Activated naive CD4-positive, alpha-beta T cell (primary cell): ENCODE measurements at regions not wholly inside any gene's neighbourhood (a gene's known extent, or its start where the extent isn't known, plus 50 kb on each side); places are given as distances from the start of the nearest gene placed in this dataset.
"Not testable (repeated sequence)": the region's sequence is repeated elsewhere in the genome, so short reads cannot be mapped to it uniquely, and the experiment has no call there.

ENCODE experiments used
- DNase-seq, 4 experiments: peaks; one replicate each; lab custom pipeline; 2025; lab: John Stamatoyannopoulos, UW

DNA sequence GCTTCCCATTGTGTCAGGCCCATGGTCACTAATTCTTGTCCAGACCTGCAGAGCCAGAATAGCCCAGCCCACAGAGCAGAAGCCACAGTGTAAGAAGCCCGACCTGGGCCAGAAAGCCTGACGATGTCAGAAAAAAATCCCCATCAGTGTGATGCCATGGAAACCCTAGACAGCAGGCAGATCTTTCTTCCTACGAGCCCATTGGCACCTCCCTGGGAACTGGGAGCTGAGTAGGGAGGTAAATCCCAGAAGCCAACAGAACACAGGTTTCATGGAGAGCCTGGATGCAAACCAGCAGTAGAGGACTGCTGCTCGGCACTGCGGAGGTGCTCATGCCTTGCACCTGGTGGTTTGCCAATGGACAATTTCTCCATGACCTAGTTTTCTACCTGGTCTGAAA lies 82.2 kb upstream of the SLC22A16 start:
- no peak for DNase-seq

DNA sequence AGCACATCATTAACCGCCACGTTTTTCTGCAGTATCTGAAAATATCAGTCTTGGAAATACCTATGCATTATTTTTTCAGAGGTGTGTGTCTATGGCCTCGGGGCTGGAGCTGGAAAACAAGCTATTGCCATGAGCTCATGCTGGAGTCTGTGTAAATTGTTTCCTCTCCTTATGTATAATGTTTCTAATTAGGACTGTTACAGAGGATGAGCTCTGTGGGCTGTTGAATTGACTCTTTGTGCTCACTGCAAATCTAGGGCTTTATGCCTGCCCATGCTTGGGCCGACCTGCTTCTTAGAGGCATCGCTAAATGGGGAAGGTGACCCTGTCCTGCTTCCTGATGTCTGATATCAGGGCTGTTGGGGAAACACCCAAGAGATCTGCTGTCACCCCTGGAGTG lies 80.8 kb upstream of the SLC22A16 start:
- DNase-seq = no peak

DNA sequence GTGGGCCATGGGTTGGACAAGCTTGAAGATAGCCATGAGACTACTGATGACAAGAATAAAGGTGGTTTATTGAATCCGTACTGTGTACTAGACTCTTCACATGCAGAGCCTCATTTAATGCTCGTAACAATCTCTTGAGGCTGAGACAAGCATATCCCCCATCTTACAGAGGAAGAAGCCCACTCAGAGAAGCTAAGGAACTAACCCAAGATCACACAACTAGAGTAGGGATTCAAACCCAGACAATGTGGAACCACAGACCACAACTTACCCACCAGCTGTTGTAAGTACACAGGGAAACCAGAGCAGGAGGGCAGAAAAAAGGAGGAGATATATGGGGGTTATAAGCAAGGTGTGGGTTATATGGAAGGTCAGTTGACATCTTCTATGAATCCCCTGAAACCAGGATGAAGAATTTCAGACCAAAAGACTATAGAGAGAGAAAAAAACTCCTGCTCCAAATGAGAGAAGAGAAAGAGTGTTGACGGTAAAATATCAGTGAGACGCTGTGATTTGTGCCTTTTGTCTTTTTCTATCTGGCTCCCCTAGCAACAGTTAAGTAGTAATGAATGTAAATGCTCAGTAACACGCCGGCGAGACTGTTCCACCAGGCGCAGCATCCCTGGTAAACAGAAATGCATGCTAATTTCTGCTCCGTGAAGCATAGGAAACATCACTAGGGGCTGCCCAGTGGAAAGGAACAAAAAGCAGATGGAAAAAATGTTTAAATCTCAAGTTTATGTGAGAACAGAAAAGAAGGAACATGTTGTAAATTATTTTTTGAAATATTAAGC lies 80.1 kb upstream of the SLC22A16 start:
- no peak for DNase-seq

DNA sequence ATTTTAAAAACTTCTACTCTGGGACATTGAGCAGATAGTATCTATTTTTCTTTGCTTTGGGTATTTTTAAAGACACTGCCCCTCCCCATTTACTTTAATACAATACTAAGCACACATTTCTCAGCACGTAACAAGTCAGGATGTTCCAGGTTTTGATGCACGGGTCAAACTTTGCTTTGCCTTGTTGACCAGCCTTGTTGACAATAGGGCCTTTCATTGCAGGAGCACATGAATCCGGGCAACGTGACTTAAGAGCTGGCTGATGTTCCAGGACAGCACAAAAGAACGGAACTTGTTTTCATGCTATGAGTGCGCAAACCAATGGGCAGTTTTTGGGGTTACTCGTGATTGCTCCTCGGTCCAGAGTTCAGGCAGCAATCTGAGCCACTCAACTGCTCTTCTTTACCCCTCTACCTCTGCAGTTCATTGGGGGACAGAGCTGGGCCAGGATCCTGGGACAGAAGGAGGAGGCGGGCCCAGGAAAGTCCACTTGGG lies 78.6 kb upstream of the SLC22A16 start:
- DNase-seq = no peak

DNA sequence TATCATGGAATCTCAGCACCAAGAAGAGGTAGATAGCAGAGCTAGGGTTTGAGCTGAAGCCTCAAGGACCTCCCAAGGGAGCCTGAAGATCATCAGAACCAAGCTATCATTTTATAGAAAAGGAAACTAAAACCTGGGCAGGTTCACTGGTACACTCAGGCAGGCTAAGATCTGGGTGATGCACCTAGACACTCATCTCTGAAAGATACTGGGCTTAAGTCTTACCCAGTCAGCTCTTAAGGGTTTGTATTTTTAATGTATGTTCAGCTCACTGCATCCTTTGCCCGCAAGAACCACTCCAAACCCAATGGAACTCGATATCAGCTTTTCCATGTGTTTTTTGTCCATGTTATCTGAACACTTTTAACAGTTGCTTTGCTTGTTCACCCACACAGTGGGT lies 78.0 kb upstream of the SLC22A16 start:
- no peak for DNase-seq

DNA sequence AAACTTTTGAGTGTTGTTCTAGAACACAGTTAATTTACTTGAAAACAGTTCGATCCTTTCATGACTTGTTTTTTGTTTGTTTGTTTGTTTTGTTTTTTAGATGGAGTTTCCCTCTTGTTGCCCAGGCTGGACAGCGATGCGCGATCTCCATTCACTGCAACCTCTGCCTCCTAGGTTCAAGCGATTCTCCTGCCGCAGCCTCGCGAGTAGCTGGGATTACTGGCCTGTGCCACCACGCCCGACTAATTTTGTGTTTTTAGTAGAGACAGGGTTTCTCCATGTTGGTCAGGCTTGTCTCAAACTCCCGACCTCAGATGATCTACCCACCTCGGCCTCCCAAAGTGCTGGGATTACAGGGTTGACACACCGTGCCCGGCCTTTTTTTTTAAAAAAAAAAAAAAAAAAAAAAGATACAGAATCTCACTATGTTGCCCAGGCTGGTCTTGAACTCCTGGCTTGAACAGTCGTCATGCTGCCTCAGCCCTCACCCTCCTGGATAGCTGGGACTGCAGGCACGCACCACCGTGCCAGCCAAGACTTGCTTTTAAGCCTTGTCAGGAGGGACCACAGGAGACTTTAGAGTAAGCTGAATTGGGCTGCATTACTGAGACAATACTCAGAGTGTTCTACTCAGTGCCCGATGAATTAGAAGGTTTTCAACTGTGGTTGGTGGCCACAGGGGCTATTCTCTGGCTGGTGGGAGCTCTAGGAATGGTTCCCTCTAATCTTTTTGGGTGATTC lies 76.7 kb upstream of the SLC22A16 start:
- no peak for DNase-seq

DNA sequence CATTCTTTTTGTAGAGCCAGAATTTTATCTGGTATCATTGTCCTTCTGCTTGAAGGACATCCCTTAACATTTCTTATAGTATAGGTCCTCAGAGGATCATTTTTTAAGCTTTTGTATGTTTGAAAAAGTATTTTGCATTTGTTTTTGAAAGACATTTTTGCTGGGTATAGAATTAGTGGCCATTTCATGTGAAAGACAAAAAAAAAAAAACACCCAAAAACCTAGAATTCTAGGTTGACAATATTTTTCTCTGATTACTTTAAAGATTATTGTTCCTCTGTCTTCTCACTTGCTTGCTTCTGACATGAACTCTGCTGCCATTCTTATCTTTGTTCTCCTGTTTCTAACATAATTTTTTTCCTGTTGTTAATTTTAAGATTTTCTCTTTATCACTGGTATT lies 75.7 kb upstream of the SLC22A16 start:
- no peak for DNase-seq

DNA sequence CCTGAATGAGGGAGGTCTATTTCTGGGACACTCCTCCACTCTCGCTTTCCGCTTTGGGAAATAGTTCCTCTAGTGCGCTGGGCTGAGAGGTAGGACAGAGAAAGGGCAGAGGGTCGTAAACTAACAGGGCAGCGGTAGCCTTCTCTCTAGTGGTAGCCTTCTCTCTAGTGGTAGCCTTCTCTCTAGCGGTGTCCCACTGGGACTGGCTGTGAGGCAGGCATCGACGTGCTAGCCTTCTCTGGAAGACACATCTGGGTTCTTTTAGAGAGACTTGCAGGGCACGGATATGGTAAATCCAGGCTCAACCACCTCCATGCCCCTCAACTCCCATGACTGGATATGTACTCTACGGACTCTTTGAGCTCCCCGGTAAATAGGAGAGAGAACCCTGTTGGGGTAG lies 74.7 kb upstream of the SLC22A16 start:
- no peak for DNase-seq

DNA sequence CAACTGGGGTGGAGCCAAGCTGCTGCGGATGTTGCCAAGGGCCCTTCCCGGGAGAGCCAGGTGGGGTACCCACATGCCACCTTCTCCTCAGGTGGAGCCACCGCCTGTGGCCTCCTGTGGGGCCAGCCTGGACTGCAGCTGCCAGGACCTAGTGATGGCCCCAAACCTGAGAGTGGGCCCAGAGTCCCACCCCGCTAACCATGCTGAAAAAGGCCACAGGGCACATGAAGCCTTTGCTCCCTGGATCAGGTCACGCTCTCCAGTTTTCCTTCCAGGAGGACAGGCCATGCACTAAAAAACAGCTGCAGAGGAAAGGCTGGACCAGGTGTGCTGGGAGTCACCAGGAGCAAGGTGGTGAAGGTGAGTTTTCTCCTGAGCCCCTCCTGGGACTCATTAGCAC lies 73.9 kb upstream of the SLC22A16 start:
- no peak for DNase-seq

DNA sequence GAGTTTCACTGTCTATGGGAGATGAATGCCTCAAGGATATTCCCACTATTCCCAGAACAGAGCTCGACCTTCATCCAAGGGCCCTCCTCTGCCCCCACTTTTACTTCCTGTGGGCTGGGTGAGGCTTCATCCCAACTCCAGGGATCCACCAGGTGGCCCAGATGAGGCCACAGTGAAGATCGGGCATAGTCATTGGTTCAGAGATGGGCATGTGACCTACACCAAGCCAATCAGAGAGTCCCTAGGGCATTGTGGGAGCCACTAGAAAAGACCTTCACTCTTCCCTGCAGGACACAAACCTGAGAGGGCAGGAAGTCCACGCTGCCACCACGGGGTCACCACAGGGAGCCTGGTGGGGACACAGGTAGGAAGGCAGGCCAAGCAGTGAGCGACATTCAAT lies 72.9 kb upstream of the SLC22A16 start:
- DNase-seq = no peak

DNA sequence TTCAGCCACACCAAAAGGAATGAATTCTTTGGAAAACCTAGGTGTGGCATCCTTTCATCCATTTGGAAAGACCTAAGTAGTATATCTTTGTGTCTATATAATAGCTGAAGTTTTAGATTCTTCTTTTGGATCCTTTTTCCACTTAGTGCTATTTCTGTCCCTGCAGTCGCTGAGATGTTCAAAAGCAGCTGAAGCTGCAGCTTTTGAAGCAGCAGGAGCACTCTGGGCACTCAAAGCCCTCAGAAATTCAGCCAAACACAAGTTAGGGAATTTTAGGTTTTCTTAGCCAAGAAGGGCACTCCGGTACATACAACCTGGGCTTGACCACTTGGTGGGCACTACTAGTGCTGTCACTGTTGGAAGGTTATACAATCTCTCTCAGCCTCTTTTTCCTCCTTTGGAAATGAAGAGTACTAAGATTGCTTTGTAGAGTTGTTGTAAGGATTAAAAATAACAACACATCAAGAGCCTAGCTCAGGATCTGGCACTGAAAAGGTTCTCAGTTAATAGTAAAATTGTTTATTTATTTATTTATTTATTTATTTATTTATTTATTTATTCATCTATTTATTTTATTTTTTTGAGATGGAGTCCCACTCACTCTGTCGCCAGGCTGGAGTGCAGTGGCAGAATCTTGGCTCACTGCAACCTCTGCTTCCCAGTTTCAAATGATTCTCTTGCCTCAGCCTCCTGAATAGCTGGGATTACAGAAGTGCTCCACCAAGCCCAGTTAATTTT lies 71.9 kb upstream of the SLC22A16 start:
- no peak for DNase-seq

DNA sequence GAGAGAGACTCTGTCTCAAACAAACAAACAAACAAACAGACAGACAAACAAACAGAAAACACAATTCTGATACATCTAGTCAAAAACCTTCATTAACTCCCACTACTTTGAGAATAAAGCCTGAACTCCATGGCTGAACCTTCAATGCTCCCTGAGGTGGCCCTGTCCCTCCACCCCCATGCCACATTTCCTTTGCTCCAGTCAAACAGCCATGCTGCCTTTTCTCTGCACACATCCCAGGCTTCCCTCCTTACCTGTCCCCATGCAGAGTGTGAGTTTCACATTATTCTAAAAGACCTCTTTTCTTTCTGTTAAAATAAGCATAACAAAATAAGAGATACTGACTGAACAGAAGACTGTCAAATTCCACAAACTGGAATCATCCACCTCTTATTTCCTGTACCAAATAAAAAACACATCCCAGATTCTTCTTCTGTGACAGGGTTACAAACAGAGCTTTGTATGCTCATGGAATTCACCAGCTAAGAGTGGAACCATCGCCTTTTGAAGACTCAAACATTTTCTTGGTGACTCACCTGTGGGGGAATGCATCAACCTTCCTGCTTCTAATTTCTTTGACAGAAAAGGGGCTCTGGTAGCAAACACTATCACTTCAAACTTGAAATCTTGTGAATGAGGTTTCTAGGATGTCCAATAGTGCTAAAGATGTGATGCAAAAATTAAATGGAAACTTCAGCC lies 71.0 kb upstream of the SLC22A16 start:
- no peak for DNase-seq

DNA sequence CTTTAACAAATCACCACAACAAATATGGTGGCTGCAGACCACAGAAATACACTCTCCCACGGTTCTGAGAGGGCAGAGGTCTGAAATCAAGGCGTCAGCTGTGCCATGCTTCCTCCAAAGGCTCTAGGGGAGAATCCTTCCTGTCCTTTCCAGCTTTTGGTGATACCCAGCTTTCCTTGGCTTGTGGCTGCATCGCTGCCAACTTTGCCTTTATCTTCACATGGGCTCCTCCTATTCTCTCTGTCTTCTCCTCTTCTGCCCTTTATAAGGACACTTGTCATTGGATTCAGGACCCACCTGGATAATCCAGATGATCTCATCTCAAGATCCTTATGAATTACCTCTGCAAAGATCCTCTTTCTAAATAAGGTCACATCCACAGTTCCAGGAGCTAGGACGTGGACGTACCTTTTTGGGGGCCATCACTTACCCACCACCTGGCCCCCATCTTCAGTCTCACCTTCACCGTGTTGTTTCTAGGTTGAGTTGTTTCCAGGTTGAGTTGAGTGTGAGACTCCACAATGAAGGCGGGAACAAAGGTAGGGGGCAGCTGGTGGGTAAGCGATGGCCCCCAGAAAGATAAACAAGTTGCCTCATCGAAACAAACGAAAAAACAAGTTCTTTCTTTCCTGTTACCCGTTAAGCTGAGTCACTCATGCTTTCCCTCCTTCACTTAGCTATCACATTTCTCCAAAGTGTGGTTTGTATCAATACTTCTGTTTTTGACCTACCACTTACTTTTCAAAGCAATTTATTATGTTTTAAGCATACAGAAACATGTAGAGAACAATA lies 68.9 kb upstream of the SLC22A16 start:
- no peak for DNase-seq

DNA sequence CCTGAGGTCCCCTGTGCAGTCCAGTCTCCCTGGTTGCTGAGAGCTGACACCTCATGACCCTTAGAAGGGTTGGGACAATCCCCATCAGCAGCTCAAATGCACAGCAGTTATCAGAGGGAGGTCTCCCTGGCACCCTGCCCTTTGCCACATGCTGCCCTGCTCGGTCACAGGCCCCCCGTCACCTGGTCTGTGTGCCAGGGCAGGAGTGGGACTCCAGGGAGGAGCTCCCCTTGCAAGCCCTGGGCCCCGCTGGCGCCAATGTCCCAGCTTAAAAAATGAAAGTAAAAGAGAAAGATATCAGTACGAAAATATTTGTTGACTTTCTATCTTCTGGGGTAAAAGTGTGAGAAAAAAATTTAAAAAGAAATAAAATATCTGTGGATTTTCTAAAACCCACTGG lies 68.1 kb upstream of the SLC22A16 start:
- DNase-seq = no peak

DNA sequence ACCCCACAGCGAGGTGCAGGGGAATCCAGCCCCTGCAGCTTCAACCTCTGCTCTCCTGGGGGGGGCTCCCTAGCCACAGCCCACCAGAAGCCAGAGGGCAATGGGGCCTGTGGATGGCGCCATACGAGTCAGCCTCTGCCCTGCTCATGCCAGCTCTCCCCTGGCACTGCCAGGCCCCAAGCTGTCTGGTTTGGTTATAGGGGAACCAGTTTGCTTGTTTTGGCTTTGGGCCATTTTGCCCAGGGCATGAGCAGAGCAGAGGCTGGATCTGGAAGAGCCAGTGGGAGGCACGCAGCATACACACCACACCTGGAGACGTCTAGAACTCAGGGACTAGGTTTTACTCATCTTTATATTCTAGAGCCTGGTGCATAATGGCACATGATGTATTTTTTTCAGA lies 66.7 kb upstream of the SLC22A16 start:
- DNase-seq = no peak

DNA sequence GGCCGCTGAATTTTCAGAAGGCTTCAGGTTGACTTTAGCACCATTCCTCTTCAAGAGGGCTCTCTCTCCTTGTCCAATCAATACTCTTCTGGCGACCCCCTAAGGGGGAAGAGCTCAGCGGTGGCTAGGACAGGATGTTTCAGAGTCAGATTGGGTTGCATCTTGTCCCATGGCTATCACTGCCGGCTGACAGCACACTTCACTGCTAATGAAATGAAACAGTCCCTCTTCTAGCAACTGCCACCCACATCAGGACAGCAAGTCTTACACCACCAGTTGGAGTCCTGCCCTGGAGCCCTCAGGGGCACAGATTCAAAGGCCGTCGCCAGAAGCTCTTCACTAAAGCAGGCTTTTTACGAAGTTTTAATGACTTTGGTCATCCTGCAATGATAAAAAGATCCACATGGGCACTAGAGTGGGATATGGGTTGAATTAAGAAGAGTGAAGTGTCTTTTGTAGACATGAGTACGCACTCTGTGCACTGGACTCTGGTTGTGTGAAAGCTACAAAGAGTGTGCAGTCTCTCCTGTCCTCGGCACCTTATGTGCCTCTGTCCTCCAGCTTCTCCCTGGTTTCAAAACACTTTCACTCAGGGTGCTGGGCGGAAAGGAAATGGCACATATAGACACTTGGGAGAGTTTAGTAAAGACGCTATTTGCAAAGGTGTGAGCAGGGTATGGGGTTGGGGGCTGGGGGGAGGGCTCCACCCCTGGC lies 66.1 kb upstream of the SLC22A16 start:
- DNase-seq = no peak

DNA sequence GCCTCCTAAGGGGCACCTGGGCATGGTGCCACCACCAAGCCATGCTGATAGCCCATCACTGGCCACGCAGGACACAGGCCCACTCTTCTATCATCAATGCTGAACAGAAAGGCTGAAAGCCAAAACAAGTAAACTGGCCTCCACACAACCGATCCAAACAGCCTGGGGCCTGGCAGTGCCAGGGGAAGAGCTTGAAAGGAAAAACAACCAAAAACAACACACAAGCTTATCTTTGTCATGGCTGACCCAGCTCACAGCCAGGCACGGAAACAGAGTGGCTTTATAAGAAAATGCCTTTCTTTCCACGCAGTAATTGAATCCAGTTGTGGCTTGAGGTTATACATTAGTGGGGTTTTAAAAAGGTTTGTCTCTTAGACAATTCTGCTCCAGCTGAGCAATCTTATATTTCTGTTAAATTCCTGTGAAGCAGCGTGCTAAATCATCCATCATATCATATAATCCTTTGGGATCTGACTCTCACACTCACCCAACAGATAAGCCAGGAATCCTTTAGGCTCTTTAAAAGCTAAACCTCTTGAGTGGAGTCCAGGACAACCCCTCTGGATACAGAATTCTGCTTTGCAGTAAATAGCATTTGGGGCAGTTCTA lies 65.4 kb upstream of the SLC22A16 start:
- no peak for DNase-seq

DNA sequence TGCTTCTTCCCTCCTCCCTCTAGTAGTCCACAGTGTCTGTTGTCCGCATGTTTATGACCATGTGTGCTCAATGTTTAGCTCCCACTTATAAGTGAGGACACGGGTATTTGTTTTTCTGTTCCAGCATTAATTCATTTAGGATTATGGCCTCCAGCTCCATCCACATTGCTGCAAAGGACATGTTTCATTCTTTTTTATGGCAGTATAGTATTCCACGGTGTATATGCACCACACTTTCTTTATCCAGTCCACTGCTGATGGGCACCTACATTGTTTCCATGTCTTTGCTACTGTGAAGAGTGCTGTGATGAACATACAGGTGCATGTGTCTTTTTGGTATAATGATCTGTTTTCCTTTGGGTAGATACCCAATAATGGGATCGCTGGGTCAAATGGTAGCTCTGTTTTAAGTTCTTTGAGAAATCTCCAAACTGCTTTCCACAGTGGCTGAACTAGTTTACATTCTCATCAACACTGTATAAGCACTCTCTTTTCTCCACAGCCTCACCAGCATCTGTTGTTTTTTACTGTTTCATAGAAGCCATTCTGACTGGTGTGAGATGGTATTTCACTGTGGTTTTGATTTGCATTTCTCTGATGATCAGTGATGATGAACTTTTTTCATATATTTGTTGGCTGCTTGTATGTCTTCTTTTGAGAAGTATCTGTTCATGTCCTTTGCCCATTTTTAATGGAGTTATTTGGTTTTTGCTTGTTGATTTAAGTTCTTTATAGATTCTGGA lies 63.0 kb upstream of the SLC22A16 start:
- not testable (repeated sequence) for DNase-seq

DNA sequence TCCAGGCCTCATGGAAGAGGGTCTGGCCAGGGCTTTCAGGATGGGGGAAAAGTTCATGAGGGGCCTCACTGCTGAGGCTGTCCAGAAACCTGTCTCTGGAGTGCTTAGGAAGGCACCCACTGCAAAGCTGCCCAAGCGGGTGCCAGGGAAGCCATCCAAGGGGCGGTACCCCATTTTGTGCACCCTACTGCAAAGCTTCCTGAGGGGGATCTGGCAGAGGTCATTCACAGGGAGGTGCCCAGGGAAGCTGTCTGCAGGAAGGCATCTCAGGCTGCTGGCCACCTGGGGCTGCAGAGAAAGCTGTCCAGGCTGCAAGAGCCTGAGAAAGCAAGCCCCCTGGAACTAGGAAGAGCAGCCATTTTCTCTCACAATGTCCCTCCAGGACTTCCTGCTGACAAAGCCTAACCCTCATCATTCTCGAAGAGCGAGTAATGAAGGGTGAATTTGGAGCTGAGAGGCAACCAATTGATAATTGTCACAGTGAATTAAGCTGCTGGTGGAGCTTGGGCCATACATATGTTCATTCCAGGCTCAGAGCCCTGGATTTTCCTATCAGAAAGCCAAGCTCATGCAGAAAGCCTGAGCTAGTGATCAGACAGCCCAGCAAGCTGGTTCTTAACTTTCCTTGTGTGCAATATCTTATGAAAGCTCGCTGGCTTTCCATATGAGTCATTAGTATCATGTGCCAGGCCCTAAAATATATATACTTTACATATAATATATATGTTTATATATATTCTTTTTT lies 62.2 kb upstream of the SLC22A16 start:
- DNase-seq = no peak
